ENCODE measurements at regions not wholly inside any gene's neighbourhood (a gene's known extent, or its start where the extent isn't known, plus 50 kb on each side); places are given as distances from the start of the nearest gene placed in this dataset.

DNA sequence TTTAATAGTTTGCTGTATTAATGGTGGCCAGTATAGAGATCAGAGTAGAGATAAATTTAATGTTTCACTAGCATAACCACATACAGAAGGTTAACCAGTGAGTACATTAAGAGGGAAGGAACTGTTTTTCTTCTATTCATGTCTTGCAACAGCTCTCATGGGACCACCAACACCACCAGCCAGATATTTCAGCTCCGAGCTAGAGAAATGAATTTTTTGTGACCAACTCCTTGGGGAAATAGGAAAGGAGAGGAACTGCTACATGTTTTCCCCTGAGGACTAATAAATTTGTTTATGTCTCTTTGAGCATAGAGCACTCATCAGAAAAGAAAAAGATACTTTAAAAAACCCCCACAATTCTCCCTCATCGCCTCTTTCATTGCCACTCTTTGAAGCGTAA, 247.5 kb downstream of the MBNL1 start:
- DNase-seq (ENCODE audit: low read depth, low spot score), result no peak

GRCh38 chr3:152517502-152517901, 248.8 kb downstream of the MBNL1 start:
- no peak for DNase-seq (ENCODE audit: low read depth, low spot score)

- DNase-seq (ENCODE audit: low read depth, low spot score), result no peak
Measured at GRCh38 chr3:152518346-152518745, 249.6 kb downstream of the MBNL1 start.

DNA sequence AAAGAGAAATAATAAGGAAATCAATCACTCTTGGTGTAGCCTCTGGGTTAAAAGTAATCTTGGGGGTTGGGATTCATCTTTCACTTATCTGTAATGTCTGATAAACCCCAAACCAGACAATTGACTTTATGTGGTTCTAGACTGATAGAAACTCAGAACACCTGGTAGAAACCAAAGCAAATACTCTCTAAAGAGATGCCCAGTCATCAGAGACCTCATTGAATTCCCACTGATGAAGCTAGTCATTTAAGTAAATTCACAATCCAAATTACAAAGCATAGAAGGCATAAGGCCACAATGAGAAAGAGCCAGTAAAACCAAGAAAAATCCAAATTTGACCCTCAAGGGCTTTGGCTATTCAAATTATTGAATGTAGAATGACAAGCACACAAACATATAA, 250.6 kb downstream of the MBNL1 start:
- DNase-seq (ENCODE audit: low read depth, low spot score), result no peak

DNA sequence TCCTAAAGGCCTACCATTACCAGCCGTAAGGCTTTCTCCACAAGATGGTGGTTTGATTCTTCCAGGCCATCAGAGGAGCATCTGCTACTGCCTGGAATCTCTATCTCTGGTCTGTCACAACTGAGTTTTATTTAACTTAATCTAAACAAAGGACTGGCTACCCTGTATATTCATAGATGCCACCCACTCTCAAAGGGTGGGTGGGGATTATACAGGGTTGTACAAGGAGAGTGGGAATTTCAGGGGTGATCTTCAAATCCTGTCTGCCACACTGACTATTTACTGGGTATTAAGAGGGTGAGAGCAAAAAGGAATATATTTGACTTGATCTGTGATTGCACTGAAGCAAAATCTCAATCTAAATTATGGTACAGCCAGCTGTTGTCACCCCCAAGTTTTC, 253.3 kb downstream of the MBNL1 start:
- DNase-seq (ENCODE audit: low read depth, low spot score), result no peak

GRCh38 chr3:152524198-152525140, 255.7 kb downstream of the MBNL1 start:
- peak; percentile 47 for DNase-seq (ENCODE audit: low read depth, low spot score)

GRCh38 chr3:152531717-152532116, 263.0 kb downstream of the MBNL1 start:
- DNase-seq (ENCODE audit: low read depth, low spot score), result no peak

- DNase-seq (ENCODE audit: low read depth, low spot score), result no peak
Measured at GRCh38 chr3:152538518-152538917, 269.8 kb downstream of the MBNL1 start.

DNA sequence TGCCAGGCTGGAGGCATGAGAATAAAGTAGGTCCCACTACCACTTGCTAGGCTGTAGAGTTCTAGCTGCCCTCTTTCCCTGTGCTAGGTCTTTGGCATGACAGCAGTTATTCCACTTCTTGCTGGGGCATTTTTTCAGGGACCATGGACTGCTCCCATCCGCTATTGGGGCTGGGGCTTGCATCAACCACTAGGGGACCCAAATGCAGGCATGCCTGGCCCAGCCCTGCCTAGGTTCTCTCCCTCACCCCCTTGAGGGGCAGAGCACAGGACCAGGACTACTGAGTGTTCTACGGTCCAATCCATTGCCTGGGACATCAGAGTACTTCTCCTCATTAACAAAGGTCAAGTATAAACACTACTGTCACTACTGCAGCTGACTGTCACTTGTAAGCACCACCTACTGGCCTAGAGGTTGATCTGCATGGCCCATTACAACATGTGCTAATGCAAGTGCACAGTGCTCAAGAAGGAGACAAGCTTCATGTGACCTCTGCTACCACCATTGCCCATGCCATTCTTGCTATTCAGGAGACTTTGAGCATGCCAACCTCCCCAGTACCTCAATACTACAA, 270.5 kb downstream of the MBNL1 start:
- no peak for DNase-seq (ENCODE audit: low read depth, low spot score)

DNA sequence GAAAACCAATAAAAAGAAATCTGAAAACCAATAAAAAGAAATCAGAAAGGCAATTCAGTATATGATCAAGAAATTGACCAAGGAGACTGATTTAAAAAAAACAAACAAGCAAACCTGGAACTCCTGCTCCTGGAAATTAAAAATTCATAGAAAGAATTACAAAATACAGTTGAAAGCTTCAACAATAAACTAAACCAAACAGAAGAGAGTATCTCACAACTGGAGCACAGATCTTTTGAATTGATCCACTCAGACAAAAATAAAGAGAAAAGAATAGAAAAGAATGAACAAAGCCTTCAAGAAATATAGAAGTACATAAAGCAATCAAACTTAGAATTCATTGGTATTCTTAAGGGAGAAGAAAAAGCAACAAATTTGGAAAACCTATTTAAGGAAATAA, 271.4 kb downstream of the MBNL1 start:
- DNase-seq (ENCODE audit: low read depth, low spot score), result no peak

DNA sequence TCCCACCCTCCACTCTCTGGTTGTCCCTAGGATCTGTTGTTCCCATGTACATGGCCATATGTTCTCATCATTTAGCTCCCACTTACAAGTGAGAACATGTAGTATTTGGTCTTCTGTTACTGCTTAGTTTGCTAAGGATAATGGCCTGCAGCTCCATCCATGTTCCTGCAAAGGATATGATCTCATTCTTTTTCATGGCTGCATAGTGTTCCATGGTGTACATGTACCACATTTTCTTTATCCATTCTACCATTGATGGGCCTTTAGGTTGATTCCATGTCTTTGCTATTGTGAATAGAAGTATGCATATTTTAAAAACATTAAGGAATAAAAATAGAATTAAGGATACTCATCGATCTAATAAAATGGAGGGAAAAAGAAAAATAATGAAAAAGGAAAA, 278.4 kb downstream of the MBNL1 start:
- no peak for DNase-seq (ENCODE audit: low read depth, low spot score)

- no peak for DNase-seq (ENCODE audit: low read depth, low spot score)
Measured at GRCh38 chr3:152549263-152549662, 280.5 kb downstream of the MBNL1 start.

GRCh38 chr3:152550284-152550683, 281.6 kb downstream of the MBNL1 start:
- no peak for DNase-seq (ENCODE audit: low read depth, low spot score)

DNA sequence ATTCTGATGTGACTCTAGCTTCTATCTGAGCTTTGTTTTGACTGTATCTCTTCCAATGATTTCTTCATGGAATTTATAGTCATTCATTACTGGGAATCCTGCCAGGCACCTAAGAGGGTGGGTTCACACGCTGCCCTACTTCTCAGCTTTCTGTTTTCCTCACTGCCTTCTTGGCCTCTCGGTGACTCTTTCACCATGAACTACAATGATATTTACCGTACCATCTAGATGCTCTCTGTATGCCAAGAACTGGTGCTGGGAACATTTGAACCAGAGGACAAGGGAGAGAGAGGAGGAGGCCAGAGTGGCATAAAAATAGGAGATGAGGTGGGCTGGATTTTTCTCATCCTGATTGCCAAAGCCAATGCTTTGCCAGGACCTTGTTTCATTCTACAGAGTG, 280.0 kb upstream of the P2RY1 start:
- DNase-seq (ENCODE audit: low read depth, low spot score), result peak; percentile 74

- DNase-seq (ENCODE audit: low read depth, low spot score), result no peak
Measured at GRCh38 chr3:152555666-152556291, 279.2 kb upstream of the P2RY1 start.

GRCh38 chr3:152556731-152557254, 278.1 kb upstream of the P2RY1 start:
- peak; percentile 58 for DNase-seq (ENCODE audit: low read depth, low spot score)

DNA sequence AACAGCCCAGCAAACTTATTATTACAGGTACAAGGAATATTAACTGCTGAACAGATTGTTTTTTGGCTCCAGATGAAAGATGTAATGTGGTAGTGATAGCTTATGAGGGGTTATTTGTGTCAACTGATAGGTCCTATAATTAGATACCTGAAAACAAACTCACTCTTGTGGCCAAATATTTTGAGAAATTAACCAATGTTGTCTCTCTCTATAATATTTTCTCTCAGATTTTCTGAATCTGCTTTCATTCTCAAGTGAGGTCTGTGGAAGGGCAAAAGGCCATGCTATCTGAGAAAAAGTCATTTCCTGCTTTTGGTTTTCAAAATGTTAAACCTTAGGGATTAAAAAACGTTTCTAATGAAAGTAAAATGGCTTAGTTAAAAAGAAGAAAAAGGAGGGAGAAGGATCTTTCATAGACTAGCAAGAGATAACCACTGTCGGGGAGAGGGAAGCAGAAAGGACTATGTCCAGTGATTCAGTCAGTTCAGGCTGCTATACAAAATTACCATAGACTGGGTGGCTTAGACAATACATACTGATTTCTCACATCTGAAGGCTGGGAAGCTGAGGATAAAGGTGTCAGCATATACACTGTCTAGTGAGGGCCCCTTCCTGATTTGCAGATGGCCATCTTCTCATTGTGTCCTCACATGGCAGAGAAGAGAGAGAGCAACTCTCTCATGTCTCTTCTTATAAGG, 277.5 kb upstream of the P2RY1 start:
- DNase-seq (ENCODE audit: low read depth, low spot score), result no peak

DNA sequence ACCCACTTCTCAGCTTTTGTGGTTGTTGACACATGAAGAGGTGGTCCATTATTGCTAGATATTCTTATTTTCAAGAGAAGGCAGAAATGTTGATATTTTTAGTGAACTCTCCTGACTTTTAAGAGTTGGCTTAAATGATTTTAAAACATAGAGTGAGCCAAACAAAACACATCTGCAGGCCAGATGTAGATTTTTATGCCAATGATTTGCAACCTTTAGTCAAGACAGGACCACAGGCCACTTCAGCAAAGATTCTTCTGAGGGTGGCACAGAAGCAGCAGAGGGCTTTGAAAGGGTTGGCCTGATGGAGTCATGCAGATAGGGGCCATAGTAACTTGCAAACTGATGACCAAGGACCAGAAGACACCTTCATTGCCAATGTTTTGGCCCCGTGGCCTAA, 276.5 kb upstream of the P2RY1 start:
- DNase-seq (ENCODE audit: low read depth, low spot score), result no peak

- no peak for DNase-seq (ENCODE audit: low read depth, low spot score)
Measured at GRCh38 chr3:152559246-152559645, 275.7 kb upstream of the P2RY1 start.

DNA sequence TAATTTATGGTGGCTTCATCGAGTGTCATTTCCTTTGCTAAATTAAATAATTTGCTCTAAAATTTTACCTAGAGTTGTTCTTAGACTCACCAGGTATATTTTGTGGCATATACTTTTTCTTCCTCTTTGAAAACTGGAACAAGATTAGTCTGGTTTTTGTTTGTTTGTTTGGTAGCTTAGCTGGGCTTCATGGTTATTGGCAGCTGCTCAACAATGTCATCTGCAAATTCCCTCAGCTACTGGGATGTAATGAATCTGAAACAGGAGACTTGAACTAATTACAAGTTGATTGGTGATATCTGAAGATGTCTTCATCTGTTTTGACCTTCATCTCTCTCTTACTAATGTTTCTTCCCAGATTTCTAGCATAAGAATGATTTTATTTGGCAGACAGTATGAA, 270.5 kb upstream of the P2RY1 start:
- no peak for DNase-seq (ENCODE audit: low read depth, low spot score)

GRCh38 chr3:152574461-152575079, 260.4 kb upstream of the P2RY1 start:
- peak; percentile 59 for DNase-seq (ENCODE audit: low read depth, low spot score)

Measured in smooth muscle cell of the brain vasculature (primary cell).